Activated CD4-positive, alpha-beta T cell treated with anti-CD3 and anti-CD28 coated beads, Interleukin-2, amount 50 U/mL, for 48 hours (primary cell): ENCODE measurements at regions not wholly inside any gene's neighbourhood (a gene's known extent, or its start where the extent isn't known, plus 50 kb on each side); places are given as distances from the start of the nearest gene placed in this dataset.
A peak's percentile ranks its signal among the peaks of the same experiment; 100 is the strongest.

Experiments used
- DNase-seq, 2 experiments: peaks; one replicate each; pipeline ENCODE4 v3.0.0-alpha.2; 2020

DNA sequence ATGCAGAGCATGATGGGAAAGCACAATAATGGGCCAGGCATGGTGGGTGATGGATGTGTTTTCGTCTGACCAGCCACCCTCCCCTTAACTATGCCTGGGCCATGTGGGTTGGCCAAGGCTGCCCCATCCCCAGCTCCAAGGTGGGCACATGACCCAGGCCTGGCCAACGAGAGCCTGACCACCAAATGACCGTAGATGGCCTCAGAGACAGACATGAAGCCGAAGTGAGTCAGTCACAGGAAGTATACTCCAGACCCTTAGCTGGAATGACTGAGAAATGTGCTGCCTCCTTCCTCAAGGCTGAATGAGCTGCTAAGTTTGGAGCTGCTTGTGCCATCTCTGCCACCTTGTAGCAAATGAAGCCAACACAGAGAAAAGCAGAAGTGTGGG is 233.6 kb downstream of the BCL11B start:
- no peak for DNase-seq

DNA sequence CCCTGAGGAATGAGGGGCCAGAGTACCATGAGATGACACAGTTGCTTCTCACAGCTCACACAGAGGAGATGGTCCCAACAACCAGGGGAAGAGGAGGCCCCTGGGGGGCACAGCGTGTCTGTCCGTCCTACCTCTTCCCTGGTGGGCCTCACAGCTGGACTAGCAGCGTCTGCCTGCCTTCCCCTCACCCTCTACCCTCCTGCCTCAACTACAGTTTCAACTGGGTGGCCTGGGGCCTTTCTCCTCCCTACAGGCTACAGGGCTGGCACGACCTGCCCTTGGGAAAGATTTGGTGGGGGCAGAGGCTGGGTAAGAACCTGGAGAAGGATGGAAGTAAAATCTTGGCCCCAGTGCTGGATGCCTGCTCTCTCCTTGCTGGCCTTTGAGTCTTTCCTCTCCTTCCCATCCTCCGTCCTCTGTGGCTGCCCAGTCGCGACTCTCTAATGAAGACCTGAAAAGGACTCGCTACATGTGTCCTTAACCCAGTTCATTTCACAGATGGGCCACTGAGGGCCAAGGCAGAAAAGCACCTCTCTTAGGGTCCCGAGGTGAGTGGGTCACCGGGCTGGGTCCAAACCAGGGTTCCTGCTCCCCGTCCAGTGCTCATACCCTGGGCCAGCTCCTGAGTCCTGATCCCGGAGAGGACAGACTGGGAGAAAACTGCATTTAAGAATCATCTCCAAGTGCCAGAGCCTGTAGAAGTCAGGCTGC is 232.5 kb downstream of the BCL11B start:
- DNase-seq = no peak

DNA sequence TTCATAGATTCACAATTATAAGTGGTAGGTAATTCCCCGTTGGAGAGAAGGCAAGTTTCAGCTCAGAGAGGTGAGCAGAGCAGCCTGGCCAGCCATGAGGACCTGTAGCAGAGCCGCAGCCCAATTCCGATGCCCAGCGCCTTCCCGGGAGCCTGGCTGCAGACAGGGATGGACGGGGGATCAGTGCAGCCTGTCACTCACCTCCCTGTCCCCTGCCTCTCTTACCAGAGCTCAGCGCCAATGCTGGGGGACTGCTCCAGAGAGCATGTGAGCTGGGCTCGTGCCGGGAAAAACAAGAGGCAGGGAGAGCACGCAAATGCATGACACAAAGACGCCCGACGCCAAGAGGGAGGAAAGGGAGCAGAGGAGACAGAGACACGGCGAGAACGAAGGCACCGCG is 231.9 kb downstream of the BCL11B start:
- DNase-seq = no peak

DNA sequence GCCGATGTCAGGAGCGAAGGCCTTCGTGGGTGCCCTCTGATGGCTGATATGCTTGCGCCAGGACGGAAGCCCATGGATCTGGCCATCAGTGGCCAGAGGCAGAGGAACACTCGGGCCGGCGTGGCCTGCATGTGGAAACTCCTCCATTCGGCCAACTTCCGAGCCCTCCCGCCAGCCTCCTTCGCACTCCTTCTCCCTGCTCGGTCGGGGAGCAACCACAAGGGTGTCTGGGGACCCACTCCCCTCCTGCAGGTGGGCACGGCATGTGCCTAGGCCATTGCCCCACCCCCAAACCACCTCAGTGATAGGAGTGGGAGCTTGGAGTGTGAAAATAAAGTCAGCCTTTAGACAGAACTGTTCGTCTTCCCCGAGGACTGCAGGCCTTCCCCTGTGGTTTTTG is 231.3 kb downstream of the BCL11B start:
- DNase-seq = no peak

DNA sequence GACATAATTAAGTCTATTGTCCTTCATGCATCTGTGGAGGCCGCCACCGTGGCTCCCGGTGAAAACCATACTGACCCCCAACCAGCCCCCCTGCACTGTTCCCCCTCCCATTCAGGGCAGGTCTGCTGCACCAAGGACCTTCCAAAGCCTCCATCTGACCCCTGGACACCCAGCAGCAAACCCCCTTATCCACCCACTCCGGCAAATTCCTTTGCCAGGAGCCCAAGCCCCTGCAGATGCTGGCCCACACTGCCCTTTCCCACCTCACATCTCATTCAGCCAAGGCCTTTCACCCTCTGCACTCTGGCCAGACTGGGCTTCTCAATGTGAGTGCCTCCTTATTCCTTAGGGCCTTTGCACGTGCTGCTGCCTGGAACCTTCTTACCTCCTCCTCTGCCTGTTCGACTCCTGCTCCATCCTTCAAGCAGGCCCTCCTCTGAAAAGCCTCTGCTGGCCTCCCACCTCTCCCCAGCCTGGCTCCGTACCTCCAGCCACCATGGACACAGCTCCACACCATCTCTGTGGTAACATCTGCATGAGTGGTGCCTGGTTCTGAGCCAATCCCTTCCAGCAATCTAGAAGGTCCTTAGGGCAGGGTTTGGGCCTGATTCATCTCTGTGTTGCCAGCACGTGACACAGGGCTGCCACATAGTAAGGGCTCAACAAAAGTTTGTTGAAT is 230.7 kb downstream of the BCL11B start:
- DNase-seq = no peak

DNA sequence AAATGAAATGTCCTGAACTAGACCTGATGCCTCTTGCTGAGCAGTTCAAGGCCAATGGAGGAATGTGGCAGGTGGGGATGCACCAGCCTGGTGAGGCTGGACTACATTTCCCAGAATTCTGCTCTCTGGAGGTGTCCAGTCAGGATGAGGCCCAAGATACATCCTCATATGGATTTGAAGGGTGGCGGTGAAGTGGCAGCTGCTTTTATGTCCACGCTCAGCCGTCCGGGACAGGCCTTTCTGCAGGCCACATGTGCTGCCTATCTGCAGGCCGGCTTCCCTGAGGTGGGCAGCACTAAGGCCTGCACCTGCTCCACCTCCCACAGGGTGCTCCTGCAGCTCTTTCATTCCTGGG is 230.2 kb downstream of the BCL11B start:
- no peak for DNase-seq

DNA sequence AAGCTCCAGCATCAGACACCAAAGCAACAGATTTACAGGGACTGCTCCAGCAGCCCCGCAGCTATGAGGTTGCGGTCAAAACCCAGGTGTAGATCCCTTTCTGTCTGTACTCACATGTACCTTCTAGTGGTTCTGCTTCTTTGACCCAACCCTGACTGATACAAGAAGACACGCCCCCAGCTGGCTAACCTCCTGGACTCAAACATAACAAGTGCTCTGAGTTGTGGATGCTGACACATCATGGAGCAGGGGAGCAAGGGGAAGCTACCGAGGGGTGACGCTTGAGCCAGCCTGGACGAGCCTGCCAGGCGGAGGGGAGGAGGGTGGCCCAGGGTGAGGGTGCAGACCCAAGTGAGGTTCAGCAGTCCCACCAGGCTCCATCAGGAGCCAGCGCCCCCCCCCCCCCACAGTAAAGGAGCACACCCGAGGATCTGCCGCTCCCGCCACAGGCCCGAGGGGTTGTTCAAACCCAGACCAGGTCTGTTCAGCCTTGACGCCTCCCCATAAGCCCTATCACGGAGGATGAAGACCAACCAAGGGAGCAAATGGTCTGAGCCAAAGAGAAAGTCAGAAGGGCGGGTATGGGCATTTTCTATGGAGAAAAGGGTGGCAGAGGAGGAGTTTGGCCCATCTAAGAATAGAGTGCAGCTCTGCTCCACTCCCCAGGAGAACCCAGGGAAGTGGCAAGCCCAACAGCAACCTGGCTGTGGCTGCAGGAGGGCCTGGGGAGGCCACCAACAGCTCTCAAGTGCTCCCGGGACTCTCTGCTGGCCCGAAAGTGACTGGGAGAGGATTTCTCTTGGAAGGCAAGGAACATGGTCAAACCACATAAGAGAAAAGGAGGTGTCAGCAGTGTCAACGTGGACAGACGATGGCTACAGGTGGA is 229.4 kb downstream of the BCL11B start:
- DNase-seq = no peak

DNA sequence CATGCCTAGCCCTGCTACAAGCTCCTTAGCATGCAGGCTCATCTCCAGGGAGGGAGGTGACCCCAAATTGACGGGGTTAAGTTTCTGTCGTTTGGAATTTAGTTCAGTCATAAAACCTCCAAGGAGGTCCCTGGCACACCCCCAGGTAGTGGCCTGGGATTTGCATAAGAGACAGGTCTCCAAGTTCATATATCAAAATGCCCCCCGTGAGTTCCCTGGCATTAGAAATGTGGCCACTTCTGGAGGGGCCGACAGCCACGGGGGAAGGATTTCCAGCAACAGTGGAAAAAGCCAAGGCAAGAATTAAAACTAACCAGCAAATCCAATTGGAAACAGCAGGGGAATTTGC is 228.8 kb downstream of the BCL11B start:
- no peak for DNase-seq

DNA sequence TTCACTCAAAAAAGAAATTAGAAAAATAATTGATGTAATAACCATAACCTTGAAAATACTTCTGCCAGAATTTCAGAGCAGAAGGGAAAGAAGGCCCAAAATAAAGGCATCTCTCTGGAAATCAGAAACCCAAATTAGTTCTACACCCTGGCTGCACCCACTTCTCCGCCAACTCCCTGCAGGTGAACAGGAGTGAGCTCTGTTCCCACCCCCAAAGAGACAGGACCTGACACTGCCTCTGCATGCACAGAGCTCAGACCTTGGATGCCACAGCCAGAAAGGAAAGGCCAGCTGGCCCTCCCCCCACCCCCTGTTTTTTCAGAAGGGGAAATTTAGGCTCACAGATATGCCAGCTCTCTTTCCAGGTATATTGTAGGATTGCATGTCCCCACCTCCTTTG is 228.2 kb downstream of the BCL11B start:
- DNase-seq = no peak

DNA sequence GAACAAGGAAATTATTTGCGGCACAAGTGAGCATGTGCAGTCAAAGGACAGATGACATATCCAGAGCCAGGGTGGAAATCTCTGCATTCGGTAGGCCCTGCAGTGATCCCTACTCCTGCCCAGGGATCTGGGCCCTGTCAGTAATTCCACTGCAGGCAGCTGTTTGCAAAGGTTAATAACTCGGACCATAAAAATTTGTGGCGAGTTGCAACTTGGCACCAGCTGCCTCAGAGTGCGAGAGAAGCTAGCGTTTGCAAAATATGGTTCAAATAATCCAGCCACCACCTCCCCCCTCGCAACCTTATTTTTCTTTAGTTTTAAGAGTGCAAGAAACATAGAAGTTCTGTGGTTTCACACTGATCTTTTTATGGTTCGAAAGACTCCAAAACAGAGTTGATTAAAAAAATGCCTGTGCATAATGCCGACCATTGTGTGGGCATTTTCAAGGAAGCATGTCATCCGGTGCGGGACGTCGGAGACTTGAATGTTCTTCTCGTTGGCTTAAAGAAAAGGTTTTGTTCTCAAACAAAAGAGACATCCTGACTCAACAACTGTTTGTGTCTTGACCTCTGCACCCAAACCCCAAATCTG is 224.5 kb downstream of the BCL11B start:
- DNase-seq = no peak

DNA sequence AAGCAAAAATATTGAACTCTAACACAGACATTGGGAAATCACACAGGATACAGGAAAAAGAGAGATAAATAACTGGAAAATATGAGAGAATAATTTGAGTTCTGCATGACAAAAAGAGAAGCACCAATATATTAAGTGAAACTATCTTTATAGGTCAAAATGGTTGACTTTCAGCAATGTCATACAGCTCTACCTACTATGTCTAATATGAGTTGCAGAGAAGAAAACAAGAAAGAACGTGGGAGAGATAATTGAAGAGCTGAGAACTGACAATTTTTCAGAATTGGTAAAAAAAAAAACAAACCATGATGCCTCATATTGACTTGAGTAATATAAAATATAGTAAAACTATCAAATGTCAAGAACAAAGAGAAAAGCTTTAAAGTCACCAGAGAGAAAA is 221.7 kb downstream of the BCL11B start:
- DNase-seq = no peak

DNA sequence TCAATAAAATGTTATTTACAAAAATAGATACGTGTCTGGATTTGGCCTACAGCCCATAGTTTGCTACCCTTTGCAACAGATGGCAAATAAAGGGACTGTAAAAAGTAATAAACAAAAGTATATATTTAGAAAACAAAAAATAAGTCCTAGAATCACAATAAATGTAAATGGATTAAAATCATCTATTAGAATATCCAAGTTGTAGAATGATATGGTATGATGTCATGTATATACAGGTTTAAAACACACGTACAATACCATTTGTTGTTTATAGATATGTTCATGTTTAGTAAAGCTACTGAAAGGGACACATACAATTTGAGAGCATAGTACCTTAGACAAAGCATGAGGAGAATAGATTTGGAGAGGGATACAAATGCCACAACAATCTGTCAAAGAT is 219.5 kb downstream of the BCL11B start:
- DNase-seq = no peak

DNA sequence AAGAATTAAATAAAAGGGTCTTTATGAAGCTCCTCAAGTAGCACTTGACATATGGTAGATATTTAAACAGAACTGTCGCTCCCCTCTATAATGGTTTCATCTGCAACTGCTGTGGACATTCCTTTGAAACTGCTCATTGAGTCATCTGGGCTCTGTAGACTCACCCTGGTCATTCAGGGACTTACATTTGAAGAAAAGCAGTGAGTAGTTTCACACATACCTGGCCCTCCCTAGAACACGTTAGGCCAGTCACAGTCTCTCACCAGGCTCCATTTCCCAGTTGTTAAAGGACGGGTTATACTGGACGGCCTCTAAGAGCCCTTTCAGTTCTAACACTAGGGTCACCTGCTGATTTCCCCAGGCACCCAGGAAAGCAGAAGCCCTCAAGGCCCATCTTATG is 217.0 kb downstream of the BCL11B start:
- DNase-seq = no peak

DNA sequence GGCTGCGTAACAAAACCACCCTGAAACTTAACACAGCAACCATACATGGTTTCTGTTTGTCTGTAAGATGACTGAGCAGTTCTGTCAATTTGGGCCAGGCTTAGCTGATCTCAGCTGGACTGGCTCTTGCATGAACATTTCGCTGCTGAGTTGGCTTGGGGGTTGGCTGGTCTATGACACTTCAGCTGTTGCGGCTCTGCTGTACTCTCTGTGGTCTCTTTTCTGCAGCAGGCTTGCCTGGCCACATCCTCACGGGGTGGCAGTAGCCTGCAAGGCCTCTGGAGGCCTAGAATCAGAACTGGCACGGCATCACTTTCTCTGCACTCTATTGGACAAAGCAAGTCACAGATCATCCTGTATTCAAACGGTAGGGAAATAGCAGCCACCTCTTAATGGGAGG is 216.2 kb downstream of the BCL11B start:
- peak; percentile 20 to 25 for DNase-seq

DNA sequence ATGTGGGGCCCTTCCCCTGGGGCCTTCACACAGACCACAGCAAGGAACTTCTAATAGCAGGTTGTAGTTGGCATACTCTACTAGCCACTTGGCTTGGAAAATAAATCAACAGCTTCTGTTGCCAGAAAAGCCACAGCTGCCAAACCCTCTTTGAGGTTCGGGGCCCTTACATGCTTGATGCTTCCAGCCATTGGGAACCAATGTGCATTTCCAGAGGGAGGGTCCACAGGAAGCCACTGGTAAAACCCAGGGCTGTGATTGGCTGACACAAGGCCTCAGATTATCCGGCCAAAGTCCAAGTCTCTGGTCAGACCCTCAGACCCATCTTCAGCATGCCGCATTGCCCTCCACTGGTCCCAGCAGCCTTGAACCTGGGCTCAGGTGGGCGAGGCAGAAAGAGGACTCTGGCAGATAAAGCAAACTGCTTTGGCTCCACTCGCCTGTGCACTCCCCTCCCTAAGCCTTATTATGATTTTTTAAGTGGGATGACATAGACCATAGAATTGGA is 214.4 kb downstream of the BCL11B start:
- no peak for DNase-seq

DNA sequence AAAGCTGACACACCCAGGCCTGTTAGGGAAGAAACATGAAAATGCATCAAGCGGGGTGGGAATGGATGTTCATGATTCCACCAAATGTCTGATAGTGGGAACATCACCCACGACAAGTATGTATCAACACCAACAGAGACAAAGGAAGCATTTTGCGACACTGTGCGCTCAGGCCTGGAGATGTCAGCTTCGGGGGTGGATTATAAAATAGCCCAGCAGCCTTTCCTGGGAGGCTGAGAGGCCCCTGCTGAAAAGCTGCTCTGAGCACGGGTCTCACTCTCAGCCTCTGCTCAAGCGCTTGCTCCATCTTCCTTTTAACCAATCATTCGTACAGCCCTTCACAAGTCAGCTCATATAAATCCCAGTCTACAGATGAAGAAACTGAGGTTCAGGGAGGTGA is 213.5 kb downstream of the BCL11B start:
- no peak for DNase-seq

DNA sequence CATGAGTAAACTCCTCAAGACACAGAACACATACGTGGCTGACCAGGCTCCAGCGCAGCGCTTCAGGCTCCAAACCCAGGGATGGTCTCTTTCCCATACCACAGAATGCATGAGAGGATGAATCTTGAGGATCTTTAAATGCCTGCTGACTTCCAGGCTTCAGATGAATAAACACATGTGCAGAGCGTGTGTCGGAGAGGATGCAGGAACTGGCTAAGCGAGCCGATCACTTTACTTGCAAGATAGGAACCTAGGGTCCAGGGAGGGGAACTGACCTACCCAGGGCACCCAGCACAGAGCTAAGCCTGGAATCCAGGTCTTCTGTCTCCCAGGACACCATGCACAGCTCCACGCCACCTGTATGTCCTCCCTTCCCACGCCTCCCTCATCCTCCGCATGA is 209.8 kb downstream of the BCL11B start:
- no peak for DNase-seq

DNA sequence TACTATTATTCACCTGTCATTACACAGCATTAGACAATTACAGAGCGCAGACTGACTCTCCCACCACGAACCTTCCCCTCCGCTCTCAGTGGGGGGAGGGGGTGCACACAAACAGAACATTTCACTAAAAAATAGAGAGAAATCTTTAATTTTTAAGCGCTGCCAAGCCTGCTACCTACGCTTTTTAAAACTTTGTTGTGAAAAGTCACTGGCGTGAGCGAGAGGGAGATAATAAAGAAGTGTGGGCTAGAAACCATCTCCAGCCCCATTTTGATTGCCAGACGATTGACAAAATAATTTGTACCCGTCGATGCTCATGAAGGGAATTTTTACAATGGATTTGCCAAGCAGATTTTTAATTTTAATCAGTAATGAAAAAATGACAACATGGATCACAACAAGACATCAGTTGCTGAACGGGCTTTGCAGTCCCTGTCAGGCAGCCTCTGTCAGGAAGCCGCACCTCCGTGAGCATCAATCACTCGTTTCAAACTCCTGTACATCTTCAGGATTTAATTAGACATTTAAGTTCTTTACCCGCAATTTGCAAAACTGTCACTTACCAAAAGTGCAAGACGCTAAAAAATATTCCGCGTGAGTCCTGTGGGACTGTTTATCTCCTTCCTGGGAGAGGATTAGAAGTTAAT is 209.1 kb downstream of the BCL11B start:
- DNase-seq = no peak

DNA sequence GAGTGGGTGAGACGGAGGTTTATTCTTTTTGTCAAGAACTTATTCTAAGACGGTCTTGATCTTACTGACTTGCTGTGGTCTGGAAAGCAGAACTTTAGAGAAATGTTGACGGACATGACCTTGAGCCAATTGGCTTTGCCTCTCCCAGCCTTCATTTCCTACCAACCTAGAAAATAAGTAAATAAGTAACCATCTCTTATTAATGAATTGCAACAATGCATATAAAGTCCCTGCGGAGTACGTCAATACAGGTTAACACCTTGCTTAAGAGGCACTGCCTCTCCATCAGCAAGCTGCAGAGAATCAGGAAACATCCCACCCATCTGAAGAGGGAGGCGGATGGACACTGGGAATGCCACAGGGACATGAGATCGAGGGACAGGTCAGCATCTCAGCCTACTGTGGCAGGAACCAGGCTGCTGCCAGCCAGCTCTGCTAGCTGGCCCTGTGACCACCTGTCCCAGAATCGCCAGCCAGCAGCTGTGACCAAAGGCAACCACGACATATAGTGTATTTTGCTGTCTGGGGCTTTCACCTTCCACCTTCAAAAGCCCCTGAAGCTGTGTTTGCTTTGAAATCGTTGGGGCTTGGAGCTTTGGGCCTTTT is 208.3 kb downstream of the BCL11B start:
- DNase-seq = no peak

DNA sequence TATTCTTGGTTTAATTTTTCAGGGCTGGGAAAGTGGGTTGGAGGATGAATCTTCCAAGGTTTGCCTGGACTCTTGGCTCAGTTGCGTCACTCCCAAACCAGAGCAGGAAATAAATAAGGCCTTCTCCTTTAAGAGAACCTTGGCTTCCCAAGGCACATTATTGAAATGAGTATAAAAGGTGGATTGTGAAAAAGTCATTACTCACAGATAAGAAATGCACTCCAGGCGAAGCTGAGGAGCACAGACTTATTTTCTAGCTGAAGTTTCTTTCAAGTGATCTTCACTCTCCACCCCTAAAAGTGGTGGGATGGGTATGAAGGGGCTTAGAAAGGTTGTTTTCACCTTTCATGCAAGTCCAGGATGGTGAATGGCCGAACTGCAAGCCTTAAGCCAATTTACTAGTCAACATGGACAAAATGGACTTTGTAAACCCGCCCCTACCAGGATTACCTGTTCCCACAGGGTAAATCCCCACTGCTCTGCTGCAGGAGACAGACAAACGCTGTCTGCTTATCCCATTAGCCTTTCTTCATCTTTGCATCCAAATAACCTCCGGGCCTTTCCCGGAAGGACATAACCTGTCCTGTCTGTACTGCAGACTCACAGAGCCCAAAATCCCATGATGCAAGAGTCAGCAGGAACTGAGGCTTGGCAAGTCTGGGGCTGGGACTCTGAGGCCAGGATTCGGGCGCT is 207.6 kb downstream of the BCL11B start:
- no peak for DNase-seq

DNA sequence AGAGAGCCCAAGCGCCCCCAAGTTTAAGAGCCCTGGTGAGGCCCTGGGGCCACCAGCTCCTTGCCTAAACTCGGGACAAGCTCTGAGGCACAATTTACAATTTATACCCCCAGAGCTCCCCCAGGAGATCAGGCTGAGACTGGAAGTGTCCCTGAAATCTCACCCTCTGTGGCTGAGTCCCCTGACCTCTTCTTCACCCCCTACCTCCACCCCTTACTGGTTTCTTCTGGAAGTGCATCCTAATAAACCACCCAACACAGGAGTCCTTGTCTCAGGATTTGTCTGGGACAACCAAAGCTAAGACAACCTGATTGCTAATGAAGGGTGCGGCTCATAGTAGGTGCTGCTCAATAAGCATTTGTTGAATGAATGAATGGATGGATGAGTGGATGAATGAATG is 206.4 kb downstream of the BCL11B start:
- DNase-seq = no peak

DNA sequence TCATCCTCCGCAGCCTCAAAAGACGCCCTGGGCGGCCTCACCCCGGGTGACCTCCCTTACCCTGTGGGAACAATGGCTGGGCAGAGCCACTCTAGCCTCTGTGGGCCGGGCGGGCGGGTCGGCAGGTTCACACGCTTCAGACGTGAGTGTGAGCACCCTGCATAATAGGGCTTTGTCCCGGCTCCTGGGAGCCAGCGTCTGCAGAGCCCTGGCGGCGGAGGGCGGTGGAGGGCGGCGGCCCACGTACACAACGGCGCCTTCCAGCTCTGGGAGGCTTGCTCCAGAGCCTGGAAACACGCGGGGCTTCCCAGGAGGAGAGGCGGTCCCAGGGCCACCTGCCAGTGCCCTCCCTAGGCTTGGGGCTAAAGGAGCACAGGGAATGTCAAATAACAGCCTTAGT is 205.6 kb downstream of the BCL11B start:
- no peak for DNase-seq
